ENCODE measurements at regions not wholly inside any gene's neighbourhood (a gene's known extent, or its start where the extent isn't known, plus 50 kb on each side); places are given as distances from the start of the nearest gene placed in this dataset.

DNA sequence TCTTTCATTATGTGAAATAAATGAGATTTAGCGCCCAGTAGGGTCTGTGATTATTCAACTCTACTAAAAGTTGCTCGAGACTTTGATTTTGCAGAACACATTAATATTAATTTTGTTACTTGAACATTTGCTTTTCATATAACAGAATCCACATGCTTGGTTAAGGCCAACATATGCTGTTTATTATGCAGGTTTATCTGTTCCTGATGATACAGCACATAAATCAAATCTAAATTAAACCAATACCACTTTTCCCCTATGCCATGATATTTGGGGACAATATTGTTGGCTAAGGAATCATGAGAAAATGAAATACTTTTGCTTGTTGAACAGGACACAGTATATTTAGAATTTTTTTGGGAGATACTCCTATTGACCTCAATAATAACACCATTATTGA is 291.1 kb downstream of the USP25 start:
- no peak for DNase-seq

DNA sequence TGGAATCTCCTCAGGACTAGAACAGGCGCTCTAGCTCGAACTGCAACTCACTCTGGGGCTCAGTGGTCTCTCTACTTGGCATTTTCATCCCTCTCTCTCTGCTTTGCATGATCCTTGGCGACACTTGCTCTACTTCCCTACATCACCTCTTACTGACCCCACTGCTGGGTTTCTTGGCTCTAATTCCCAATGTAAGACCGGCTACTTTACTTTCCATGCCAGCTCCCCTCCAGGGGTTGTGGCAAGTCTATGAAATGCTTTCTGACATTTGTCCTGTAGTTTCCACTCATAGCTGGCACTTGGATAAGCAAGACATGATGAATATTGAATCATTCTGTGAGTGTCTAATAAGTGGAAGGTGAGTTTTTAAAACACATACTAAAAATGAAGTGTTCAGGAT is 292.3 kb downstream of the USP25 start:
- DNase-seq, result no peak

DNA sequence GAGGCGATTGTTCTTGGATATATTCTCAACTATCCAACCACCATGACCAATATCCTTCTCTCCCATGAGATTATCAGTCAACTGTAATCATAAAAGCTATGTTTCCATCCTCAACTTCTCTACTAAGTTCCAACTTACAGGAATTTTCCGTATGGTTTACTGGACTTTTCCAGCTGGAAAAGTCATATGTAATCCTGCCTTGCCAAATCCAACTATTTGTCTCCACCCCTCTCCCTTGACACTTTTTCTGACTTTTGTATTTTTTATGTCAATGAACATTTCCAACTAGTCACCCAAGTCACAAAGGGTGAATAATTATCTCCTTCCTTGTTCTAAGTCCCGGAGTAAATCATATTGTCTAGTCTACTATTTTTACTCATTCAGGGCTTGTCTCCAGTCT is 293.1 kb downstream of the USP25 start:
- no peak for DNase-seq

DNA sequence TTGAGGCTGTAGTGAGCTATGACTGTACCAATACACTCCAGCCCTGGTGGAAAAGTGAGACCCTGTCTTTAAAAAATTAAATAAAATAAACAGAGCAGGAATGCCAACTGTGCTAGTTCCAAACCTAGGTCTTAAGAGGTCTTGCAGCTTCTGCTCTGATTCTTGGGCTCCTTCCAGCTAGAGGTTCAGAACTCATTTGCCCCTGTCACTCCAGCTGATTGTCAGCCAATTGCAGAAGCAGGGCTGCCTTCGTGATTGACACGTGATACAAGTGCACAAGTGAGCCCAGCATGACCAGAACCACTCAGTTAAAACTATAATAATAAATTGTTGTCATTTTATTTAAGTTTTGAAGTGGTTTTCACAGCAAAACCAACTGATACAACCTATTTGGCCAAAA is 298.4 kb downstream of the USP25 start:
- no peak for DNase-seq

DNA sequence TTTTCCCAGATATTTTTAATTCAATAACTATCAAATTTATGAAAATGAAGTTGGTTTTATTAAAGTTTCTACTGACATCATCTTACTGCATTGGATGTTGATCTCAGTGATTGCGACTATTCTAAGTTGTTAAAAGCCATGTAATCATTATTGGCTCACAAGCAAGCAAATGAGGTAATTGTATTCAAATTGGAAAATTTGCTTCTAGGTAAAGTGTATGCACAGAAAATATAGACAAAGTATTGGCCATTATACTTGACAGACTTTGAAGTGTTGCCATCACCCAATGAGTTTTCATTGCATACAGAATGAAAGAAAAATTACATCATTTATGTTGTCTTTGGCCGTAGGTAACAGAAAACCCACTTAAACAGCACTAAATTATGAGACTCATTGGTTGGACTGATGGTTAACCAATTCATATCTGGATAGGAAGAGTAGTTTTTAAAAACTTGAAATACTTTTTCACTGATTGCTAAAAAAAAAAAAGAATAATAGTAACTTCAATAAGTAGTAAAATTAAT is 299.2 kb downstream of the USP25 start:
- no peak for DNase-seq

DNA sequence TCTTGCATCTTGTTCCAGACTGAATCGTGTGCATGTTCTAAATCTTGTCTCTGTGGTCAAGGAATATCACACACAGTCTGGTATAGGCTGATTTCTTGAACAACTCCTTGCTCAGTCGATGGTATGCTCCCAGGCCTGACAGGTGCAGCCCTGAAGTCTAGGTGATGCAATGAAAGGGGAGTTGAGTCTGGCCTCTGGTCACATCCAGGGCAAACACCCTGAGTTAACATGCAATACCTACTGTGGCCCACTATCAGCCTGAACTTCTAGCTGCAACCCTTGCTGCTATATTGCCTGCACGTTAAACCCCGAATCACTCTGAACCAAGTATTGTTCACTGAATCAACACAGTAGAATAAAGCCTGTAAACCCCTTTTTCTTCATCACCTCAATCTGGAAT is 303.4 kb downstream of the USP25 start:
- DNase-seq, result no peak

DNA sequence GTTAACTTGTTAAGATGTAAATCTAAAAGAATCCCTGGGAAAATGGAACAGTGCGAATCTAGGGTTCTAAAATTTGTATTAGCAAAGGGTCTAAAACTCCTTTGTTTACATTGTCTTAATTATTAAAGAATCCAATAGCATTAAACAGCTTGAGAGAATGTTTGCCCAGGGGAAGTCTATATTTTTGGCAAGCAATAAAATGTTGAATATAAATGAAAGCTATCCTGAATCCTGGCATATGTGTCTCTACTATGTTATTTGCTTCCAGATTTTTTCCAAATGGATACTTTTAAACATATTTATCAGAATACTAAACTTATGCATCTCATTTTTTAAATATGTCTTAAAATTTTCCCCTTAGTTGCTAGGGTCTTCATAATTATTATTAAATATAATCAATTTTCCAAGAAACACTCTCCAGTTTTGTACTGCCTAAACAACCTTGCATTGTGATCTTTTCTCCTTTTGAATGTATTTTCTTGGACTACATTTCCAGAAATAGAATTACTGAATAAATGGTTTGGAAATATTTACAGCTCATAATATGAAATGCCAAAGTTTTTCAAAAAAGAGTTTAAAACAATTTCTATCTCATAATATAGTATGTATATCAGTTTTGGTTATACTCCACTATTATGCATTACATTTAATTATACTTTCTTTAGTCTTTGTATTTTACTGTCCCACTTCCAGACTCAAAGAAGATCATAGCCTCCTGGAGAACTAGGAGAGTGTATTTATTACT is 304.8 kb downstream of the USP25 start:
- DNase-seq, result no peak

DNA sequence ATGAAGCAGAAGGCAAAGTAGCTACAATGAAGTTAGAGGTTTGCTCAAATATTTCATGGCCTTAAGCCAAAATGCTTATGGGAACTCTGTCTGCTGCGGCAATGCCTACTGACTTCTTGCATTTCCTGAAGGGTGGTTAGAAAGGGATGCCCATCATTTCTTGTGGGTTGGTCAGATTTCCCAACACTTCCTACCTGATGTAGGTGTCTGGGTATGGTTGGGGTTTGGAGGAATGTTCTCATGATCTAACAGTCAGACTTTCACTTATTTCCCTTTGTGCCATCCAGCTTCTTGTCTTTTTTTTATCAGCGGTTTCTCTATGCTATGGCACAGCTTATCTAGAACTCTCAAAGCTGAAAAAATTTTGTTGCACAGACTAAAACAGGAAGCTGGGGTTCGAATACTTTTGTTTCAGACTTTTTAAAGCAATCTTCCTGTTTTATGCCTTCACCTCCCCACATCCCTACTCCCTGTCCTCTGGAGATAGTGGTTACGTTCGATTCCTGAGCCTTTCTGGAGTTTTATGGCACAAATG is 307.7 kb downstream of the USP25 start:
- DNase-seq, result no peak

DNA sequence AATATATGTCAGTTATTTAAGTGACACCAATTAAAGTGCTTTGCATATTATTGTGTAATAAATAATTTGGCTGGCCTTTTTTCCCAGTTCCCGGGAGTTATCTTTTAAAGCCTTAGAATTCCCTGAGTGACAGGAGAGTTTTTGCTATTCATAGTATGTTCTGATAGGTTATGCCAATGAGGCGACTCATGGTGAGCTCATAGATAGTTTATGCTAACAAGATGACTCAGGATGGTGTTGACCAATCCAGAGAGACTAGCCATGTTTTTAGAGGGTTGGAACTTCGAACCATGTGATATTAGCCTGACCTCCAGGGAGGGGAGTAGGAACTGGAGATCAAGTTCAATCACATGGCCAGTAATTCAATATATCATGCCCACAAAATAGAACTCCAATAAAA is 310.8 kb downstream of the USP25 start:
- no peak for DNase-seq

DNA sequence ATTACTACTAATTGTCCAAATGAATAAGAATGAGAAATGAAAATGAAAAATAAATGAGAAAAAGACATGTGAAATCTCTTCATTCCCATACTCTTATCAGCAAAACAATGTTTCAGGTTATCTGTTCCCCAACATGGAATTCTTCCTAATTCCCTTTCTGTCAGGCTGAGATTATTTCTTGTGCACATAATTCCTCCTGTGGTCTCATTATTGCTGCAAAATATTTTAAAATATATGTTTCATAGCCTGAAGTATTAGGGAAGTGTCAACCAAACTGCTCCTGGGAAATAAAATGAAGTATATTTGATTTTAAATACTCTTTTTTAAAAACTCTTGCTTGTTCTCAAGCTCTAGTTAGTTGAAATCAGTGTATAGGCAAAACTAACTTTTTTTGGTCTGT is 314.9 kb downstream of the USP25 start:
- DNase-seq, result no peak

DNA sequence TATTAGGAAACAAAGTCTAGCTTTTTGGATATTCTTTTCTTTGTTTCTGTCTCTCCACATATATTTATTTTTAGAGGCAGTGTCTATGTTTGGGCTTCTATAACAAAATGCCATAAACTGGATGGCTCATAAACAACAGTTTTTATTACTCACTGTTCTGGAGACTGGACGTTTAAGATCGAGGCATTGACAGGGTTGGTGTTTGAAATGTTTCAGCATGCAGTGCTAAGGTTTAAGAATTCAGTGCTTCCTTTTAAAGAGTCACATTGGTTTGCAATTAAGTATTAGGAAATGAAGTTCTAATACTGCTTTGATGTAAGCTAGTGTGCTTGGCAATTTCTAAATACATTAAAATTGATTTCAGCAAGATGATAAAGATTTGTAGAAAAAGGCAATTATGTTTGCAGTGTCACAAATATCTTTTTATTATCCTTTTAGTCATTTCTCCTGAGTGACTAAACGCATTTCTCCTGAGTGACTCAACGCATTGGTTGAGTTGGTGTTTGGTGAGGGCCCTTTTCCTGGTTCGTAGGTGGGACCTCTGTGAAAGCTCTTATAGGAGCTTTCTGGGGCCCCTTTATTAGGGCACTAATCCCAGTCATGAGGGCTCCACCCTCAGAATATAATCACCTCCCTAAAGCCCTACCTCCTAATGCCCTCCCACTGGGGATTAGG is 317.0 kb downstream of the USP25 start:
- no peak for DNase-seq

DNA sequence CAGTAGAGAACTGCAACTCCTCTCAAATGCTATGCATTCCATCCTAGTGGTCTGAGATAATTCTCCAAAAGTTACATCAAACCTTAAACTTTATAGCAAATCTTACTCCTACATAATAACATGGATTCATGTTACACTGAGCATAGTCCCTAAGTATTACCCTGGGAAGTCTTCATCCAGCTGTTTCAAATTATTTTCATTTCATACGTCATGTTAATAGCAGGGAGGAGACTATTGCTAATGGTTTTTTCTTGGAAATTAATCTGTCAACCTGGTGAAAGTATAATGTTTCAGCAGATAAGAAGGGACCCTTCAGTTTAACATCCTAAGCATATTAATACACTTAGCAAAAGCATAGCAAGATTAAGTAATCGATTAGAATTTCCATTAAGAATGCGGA is 318.1 kb downstream of the USP25 start:
- no peak for DNase-seq

DNA sequence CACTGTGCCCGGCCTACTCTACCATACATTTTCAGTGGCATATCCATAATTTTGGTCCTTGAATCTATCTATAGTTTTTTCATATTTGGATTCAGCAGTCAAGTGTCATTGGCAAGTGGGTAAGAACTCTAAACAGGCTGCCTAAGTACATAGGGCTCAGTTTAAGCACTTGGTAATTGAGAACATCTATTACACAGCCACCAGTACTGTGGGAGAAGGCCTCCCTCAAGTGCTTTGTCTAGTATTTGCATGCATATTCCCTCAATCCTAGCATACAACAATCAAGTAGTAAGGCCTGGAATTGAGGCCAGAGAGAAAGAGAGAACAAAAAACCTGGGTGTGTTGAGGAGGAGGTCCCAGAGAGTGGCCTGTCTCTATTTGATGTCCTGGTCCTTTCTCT is 325.2 kb downstream of the USP25 start:
- no peak for DNase-seq

DNA sequence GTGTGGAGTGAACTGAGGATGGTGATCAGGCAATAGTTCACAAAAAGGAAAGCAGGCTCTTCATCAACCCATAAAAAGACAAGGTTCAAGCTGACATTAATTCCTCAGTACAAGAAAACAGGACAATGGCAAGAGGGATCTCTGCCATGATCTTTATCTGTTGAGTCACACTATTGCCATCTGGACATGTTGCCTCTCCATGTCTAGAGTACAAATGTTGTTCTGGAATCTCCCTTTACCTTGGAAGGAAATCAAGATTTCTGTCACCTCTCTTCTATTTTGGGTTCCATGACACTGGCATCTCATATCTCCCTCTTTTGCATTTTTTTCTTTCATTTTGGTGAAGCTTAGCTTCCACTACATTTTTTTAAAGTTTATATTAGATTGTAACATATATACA is 329.1 kb downstream of the USP25 start:
- DNase-seq, result no peak

DNA sequence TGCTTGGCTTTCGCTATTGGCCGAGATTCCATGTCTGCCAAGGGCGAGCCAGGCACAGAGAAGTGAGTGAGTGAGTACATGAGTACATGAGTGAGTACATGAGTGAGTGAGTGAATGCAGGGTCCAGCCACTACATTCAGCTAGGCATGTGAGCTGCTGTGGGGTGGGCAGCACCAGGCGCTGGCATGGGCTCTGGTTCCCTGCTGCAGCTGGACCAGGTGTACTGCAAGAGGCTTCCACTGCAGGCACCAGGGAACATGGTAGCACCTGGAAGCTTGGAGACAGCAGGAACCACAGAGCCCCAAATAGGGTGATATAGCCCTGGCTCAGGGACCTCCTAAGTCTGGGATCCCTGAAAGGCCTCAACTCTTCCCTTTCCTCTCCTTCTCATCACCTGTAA is 330.2 kb downstream of the USP25 start:
- no peak for DNase-seq

DNA sequence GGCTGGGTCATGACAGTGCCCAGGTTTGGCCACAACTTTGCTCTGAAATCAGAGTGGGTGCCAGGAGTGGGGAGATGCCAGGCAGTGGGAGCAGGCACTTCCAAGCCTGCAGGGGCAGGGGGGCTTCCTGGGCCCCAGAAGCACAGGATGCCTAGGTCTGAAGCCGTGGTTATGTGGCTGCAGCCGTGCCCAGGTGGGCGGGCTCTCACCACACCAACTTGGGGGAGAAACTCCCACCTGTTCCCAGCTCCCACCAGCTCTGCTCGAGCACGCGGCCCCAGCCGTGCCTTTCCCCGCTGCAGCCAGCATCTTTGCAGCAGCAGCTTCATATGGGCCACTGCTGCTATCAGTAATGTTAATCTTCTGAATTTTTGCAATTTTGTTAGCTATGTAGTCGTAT is 331.4 kb downstream of the USP25 start:
- DNase-seq, result no peak

DNA sequence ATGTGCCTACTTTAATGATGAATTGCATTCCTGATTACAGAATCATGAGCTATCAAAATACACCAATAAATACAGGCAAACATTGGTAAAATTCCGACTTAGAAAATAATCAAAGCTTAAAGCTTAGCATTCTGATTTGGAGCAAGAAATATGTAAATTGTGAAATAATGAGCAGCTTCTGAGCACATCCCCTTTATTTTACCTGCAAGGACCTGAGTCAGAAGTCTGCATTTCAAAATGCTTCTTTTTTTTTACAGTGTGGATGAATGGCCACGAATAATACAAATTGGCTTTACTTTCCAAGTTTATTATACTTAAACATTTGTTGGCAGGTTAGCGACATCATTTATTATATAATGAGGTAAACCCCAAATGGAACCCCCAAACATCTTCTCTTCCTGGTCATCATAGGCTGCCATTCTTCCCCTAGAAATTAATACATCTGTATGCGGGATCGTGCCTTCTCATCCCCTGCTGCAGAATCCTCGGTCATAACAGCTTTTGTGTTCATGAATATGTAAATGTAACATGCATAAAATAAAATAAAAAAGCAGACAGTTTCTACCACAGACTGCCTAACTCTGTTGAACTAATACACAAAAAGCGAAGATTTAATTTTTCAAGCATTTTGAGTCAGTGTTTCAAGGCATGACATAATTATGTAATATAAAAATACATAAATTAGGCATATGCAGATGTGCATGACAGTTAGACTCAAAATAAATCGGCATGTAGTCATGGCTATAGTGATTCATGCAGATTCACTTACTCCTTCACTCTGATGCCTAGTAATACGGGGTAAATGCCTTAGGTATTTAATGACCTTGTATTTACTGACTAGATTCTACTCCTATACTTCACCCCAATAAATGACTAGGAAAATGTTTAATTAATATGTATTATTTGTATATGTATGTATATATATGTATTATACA is 339.7 kb downstream of the USP25 start:
- no peak for DNase-seq

DNA sequence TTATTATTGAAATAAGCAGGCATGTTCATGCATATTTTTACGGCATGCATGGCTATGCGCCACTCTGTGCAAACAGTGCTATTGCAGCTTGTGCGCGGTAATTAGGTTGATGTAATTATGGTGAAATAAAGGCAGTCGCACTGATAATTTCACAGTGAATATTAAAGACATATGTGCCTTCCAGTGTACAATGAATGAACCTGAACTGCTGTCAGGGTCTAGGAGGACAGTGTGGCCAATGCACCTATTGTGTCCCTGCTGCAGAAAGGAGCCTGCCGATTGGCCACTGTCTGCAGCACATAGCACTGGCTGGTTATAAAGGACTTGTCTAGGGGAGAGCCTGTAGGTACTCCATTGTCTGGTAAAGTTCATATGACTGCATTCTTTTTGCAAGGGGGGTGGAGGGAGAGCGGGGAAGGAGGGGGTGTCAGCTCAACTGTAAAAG is 340.4 kb downstream of the USP25 start:
- no peak for DNase-seq

DNA sequence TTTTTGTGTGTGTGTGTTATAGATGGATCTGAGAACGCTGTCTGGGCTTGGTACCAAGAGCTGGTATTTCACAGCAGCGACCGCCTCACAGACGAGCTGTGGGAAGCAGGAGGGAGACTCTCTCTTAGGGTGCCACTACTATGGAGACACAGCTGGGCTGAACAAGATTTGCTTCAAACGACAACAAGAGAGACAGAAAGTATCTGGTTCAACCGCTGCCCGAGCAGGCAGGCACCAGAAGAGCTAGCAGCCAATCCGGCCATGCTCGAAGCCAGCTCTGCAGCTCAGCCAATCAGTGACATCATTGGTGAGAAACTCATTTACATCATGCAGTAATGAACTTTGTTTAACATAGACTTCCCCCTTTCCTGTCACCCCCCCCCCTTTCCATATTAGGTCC is 341.3 kb downstream of the USP25 start:
- no peak for DNase-seq

DNA sequence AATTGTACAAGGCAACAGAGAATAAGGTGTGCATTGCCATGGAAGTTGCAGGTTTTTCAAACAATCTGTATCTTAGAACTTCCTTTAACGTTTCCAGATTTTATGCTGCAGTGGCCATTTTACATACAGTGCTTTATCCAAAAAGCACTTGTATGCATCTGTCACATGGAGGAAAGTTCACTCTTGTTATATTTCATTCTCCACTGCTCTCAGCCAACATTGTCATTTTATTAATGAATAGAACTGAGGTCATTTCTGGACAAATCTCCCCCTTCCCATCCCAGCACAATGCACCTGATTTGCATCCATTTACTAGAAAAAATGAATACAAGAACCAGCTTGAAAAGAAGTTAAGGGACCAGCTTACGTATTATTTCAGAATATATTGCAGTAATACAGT is 342.0 kb downstream of the USP25 start:
- DNase-seq, result no peak

DNA sequence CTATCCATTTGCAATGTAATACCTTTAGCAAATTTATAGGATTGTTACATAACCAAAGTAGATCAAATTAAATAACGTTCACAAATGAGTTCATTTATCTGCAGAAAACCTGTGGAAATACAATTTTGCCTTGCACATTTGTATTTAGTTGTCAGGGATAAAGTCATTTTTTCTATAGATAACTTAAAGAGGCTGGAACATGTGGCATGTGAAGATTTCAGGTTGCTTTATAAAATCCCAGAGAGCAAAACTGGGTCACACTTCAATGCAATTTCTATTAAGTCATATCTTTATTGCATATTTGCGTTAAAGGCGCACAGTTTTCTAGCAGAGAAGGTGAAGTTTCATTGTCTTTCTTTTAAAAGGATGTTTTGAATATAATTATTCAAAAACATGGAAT is 342.4 kb downstream of the USP25 start:
- no peak for DNase-seq

DNA sequence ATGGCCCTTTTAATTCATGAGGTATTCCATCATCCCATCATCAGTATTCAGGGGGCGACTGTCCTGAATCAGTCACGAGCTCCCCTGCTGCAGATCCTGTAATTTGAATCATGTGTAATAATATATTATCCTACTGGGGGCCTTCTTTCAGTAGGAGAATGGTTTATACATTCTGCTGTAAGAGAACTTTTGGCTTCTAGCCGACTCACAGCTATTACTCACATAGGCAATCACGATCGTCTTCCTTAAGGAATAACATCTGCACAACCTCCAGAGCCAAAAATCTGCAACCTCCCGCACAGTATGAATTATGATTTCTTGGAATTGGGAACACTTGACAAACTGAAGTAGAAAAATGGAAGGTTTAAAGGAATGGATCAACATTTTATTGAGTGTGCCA is 343.0 kb downstream of the USP25 start:
- DNase-seq, result no peak

DNA sequence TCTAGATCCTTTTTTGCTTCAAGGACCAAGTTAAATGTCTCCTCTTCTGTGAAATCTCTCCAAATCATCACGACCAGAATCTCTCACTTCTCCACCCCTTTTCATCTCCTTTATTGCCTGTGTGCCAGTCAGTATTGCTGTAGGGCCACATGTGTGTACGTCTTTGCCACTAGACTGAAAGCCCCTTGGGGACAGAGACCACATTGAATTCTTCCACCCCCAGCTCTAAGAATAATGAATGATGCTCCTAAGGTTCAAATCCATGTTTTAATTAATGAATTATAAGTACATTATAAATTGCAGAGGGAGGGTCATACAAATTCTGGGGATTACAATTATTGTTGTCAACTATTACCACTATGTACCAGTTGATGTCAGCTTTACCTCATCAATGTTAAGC is 343.8 kb downstream of the USP25 start:
- DNase-seq, result no peak
